Kidney (tissue), 13 donors: ENCODE measurements at regions not wholly inside any gene's neighbourhood (a gene's known extent, or its start where the extent isn't known, plus 50 kb on each side); places are given as distances from the start of the nearest gene placed in this dataset.

Source experiments
- DNase-seq, 5 donors: peaks; one replicate each; pipeline ENCODE4 v3.0.0-alpha.2; 2013 to 2020
- FAIRE-seq: peaks from 2 replicates; lab custom pipeline; 2012; peaks lifted over from hg19 to GRCh38; lab: Jason Lieb, UNC
- H3K27ac ChIP-seq, 2 donors: one replicate each; pipeline ENCODE4 v1.7.0; 2013; ENCODE audit warnings: low read depth in 2 of 2, low read length in 2 of 2, inconsistent platforms in 1 of 2
- H3K27me3 ChIP-seq: one replicate; pipeline ENCODE4 v1.7.1; 2013; ENCODE audit warnings: low read length, inconsistent platforms; ENCODE audit not compliant: control insufficient read depth, insufficient read depth
- H3K36me3 ChIP-seq, 3 donors: one replicate each; pipeline versions ENCODE4 v1.7.0 to v1.7.1; 2013; ENCODE audit warnings: low read length in 3 of 3, control low read depth in 1 of 3, inconsistent platforms in 1 of 3; ENCODE audit not compliant: insufficient read depth in 3 of 3, control insufficient read depth in 2 of 3
- H3K4me1 ChIP-seq, 3 donors: one replicate each; pipeline versions ENCODE4 v1.7.0 to v1.7.1; 2013; ENCODE audit warnings: low read length in 3 of 3, inconsistent platforms in 1 of 3, low read depth in 1 of 3; ENCODE audit not compliant: control insufficient read depth in 2 of 3, insufficient read depth in 2 of 3
- H3K4me3 ChIP-seq, 3 donors: one replicate each; pipeline versions ENCODE4 v1.7.0 to v1.8.1; 2013; ENCODE audit warnings: low read length in 3 of 3, control low read depth in 1 of 3, inconsistent platforms in 1 of 3
- H3K9ac ChIP-seq, 3 donors: one replicate each; pipeline versions ENCODE4 v1.7.0 to v1.7.1; 2013; ENCODE audit warnings: low read length in 3 of 3, control low read depth in 1 of 3, inconsistent platforms in 1 of 3
- H3K9me3 ChIP-seq, 3 donors: one replicate each; pipeline versions ENCODE4 v1.7.0 to v1.7.1; 2013; ENCODE audit warnings: low read length in 3 of 3, control low read depth in 1 of 3, inconsistent platforms in 1 of 3; ENCODE audit not compliant: control insufficient read depth in 2 of 3, insufficient read depth in 1 of 3
- intact Hi-C: fragments of 100-400 bp; cut with DNase I; formaldehyde crosslinking; loops from one replicate; pipeline ENCODE4 v1.11.1; 2022
- TF ChIP-seq, protein P1 (sequence below): IDR thresholded peaks from 3 replicates; pipeline ENCODE4 v1.5.1; 2012; ENCODE audit warnings: mild to moderate bottlenecking, moderate library complexity, borderline replicate concordance; ENCODE audit not compliant: insufficient read depth; ENCODE audit errors: extremely low read depth
- donor health status: control.
- donor health status: control.
- donor health status: control.
- donor health status: control.
- donor health status: control.
- donor health status: DM: yes; HTN: yes; CAD: no.
- donor health status: Normal renal cell carcinoma (clear cell type).

- FAIRE-seq (no peak), DNase-seq (no peak)
- H3K36me3 ChIP-seq: no peaks in the 10 kb centered on the region
- intact Hi-C loops: no loop called here
- no peak overlapping the region for H3K4me3 ChIP-seq
- TF ChIP-seq, protein P1, sequence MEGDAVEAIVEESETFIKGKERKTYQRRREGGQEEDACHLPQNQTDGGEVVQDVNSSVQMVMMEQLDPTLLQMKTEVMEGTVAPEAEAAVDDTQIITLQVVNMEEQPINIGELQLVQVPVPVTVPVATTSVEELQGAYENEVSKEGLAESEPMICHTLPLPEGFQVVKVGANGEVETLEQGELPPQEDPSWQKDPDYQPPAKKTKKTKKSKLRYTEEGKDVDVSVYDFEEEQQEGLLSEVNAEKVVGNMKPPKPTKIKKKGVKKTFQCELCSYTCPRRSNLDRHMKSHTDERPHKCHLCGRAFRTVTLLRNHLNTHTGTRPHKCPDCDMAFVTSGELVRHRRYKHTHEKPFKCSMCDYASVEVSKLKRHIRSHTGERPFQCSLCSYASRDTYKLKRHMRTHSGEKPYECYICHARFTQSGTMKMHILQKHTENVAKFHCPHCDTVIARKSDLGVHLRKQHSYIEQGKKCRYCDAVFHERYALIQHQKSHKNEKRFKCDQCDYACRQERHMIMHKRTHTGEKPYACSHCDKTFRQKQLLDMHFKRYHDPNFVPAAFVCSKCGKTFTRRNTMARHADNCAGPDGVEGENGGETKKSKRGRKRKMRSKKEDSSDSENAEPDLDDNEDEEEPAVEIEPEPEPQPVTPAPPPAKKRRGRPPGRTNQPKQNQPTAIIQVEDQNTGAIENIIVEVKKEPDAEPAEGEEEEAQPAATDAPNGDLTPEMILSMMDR: no peak
- H3K9me3 ChIP-seq: no peaks in the 10 kb centered on the region
- H3K4me1 ChIP-seq: no peaks in the 10 kb centered on the region
- no peaks in the 10 kb centered on the region for H3K27me3 ChIP-seq
- no peak overlapping the region for H3K27ac ChIP-seq
- no peak overlapping the region for H3K9ac ChIP-seq
Observed at GRCh38 chr2:118508282-118508681, 339.2 kb downstream of the EN1 start.

- FAIRE-seq (no peak), DNase-seq (no peak)
- TF ChIP-seq, protein P1: no peak
- intact Hi-C loops: no loop called here
- Histone ChIP-seq H3K27ac (no peak overlapping the region), H3K9me3 (no peaks in the 10 kb centered on the region), H3K36me3 (no peaks in the 10 kb centered on the region), H3K27me3 (no peaks in the 10 kb centered on the region), H3K4me3 (no peak overlapping the region), H3K4me1 (no peaks in the 10 kb centered on the region), H3K9ac (no peak overlapping the region)
Observed at GRCh38 chr2:118505436-118505835, 342.0 kb downstream of the EN1 start.

- FAIRE-seq: no peak
- H3K4me1 ChIP-seq: no peaks in the 10 kb centered on the region
Observed at GRCh38 chr2:118502106-118502505, 345.3 kb downstream of the EN1 start.

More at GRCh38 chr2:118502106-118502505, 345.3 kb downstream of the EN1 start:
- intact Hi-C loops: no loop called here
- Histone ChIP-seq H3K27ac (no peak overlapping the region), H3K27me3 (no peaks in the 10 kb centered on the region), H3K9me3 (no peaks in the 10 kb centered on the region), H3K4me3 (no peak overlapping the region), H3K9ac (no peak overlapping the region), H3K36me3 (no peaks in the 10 kb centered on the region)
- no peak for DNase-seq
- TF ChIP-seq, protein P1: no peak
